IMR-90 (cell line): ENCODE measurements at regions not wholly inside any gene's neighbourhood (a gene's known extent, or its start where the extent isn't known, plus 50 kb on each side); places are given as distances from the start of the nearest gene placed in this dataset.
A peak's percentile ranks its signal among the peaks of the same experiment; 100 is the strongest.

Source experiments
- ATAC-seq: fragments of 200-7000 bp; cut with Tn5 transposase; 2 replicates; pipeline ENCODE4 v1.9.1; 2020; ENCODE audit warnings: low read depth, mild to moderate bottlenecking, moderate library complexity
- BruUV-seq: library from RNA; stranded (reverse); fragments of 400-500 nt; replicated peaks from 2 replicates; lab custom pipeline; 2021; lab: Mats Ljungman, UMichigan
- CTCF ChIA-PET: fragments of 300-600 bp; formaldehyde crosslinking; extraction: SDS; loops from one replicate; lab custom pipeline; 2021; ENCODE audit warnings: antibody characterized with exemption; lab: Yijun Ruan, JAX
- POLR2A ChIA-PET: fragments of 300-600 bp; sonication (Branson Sonifier 250); formaldehyde crosslinking; loops from one replicate; lab custom pipeline; 2022; ENCODE audit warnings: antibody characterized with exemption; ENCODE audit not compliant: unreplicated experiment; lab: Charles Lee
- DNase-seq: peaks from one replicate; pipeline ENCODE4 v3.0.0; 2013
- H2AFZ ChIP-seq: replicated peaks from 2 replicates; pipeline ENCODE3; 2013; ENCODE audit warnings: low read length, mild to moderate bottlenecking; ENCODE audit not compliant: poor library complexity
- H2AK5ac ChIP-seq: 2 replicates; pipeline ENCODE4 v1.6.1; 2013; ENCODE audit warnings: low read depth, low read length, inconsistent platforms
- H2AK9ac ChIP-seq: replicated peaks from 2 replicates; pipeline ENCODE3; 2013; ENCODE audit warnings: mild to moderate bottlenecking, low read depth, low read length, moderate library complexity; ENCODE audit not compliant: poor library complexity
- H2BK120ac ChIP-seq: 2 replicates; pipeline ENCODE4 v1.6.1; 2013; ENCODE audit warnings: low read depth, low read length, inconsistent platforms
- H2BK15ac ChIP-seq: 3 replicates; pipeline ENCODE4 v1.6.1; 2013; ENCODE audit warnings: low read depth, low read length, inconsistent platforms
- H2BK20ac ChIP-seq: 2 replicates; pipeline ENCODE4 v1.6.1; 2013; ENCODE audit warnings: low read depth, mild to moderate bottlenecking, inconsistent platforms, low read length, moderate library complexity
- H2BK5ac ChIP-seq: 2 replicates; pipeline ENCODE4 v1.6.1; 2013; ENCODE audit warnings: mild to moderate bottlenecking, low read depth, low read length, inconsistent platforms; ENCODE audit not compliant: poor library complexity, severe bottlenecking
- H3K14ac ChIP-seq: replicated peaks from 2 replicates; pipeline ENCODE4 v1.6.1; 2013; ENCODE audit warnings: low read depth, low read length, inconsistent platforms
- H3K18ac ChIP-seq: 2 replicates; pipeline ENCODE4 v1.6.1; 2013; ENCODE audit warnings: low read depth, low read length, control low read depth
- H3K23ac ChIP-seq: 2 replicates; pipeline ENCODE4 v1.6.1; 2013; ENCODE audit warnings: low read depth, low read length, inconsistent platforms
- H3K27ac ChIP-seq: 2 replicates; pipeline ENCODE4 v1.5.1; 2013; ENCODE audit warnings: mild to moderate bottlenecking, control low read depth, low read length; ENCODE audit not compliant: insufficient read depth
- H3K27me3 ChIP-seq: 2 replicates; pipeline ENCODE4 v1.6.1; 2013; ENCODE audit warnings: low read length; ENCODE audit not compliant: control insufficient read depth, insufficient read depth
- H3K36me3 ChIP-seq: 2 replicates; pipeline ENCODE4 v1.6.1; 2013; ENCODE audit warnings: low read length, mixed read lengths; ENCODE audit not compliant: control insufficient read depth, insufficient read depth
- H3K4ac ChIP-seq: 2 replicates; pipeline ENCODE4 v1.6.1; 2013; ENCODE audit warnings: low read depth, low read length, inconsistent platforms
- H3K4me1 ChIP-seq: 2 replicates; pipeline ENCODE4 v1.6.1; 2013; ENCODE audit warnings: low read length, mixed read lengths; ENCODE audit not compliant: control insufficient read depth, insufficient read depth
- H3K4me2 ChIP-seq: 2 replicates; pipeline ENCODE4 v1.6.1; 2013; ENCODE audit warnings: low read depth, mild to moderate bottlenecking, control low read depth, low read length, moderate library complexity
- H3K4me3 ChIP-seq: 2 replicates; pipeline ENCODE4 v1.5.1; 2013; ENCODE audit warnings: low read depth, mild to moderate bottlenecking, control low read depth, low read length, moderate library complexity; ENCODE audit not compliant: insufficient read depth
- H3K56ac ChIP-seq: 2 replicates; pipeline ENCODE4 v1.6.1; 2013; ENCODE audit warnings: low read length, inconsistent platforms; ENCODE audit not compliant: insufficient read depth; ENCODE audit errors: extremely low read depth
- H3K79me1 ChIP-seq, 2 experiments: 2 replicates each; pipeline ENCODE4 v1.6.1; 2013; ENCODE audit warnings: low read length in 2 of 2, inconsistent platforms in 1 of 2, low read depth in 1 of 2
- H3K9ac ChIP-seq: 2 replicates; pipeline ENCODE4 v1.6.1; 2013; ENCODE audit warnings: low read depth, low read length, control low read depth
- H3K9me1 ChIP-seq: 2 replicates; pipeline ENCODE4 v1.6.1; 2013; ENCODE audit warnings: low read length, inconsistent platforms; ENCODE audit not compliant: insufficient read depth
- H3K9me3 ChIP-seq: 2 replicates; pipeline ENCODE4 v1.6.1; 2013; ENCODE audit warnings: low read length; ENCODE audit not compliant: control insufficient read depth, insufficient read depth
- H4K20me1 ChIP-seq: 2 replicates; pipeline ENCODE4 v1.6.1; 2013; ENCODE audit warnings: low read length, inconsistent platforms; ENCODE audit not compliant: insufficient read depth
- H4K5ac ChIP-seq: 2 replicates; pipeline ENCODE4 v1.6.1; 2013; ENCODE audit warnings: mild to moderate bottlenecking, low read depth, low read length, control low read depth
- H4K8ac ChIP-seq, 2 experiments: 2 replicates each; pipeline ENCODE4 v1.6.1; 2013; ENCODE audit warnings: low read depth in 2 of 2, low read length in 2 of 2, control low read depth in 1 of 2, inconsistent platforms in 1 of 2
- H4K91ac ChIP-seq: 2 replicates; pipeline ENCODE4 v1.6.1; 2013; ENCODE audit warnings: low read depth, low read length, inconsistent platforms; ENCODE audit not compliant: insufficient read depth
- BHLHE40 ChIP-seq: fragments of 150-350 bp; IDR thresholded peaks from 2 replicates; pipeline ENCODE4 v1.6.1; 2016; ENCODE audit warnings: mild to moderate bottlenecking, low read depth, low read length
- CEBPB ChIP-seq: IDR thresholded peaks from 2 replicates; pipeline ENCODE4 v1.6.1; 2012; ENCODE audit warnings: low read depth, low read length, improper control_type of control experiment
- CHD1 ChIP-seq: IDR thresholded peaks from 2 replicates; pipeline ENCODE4 v1.6.1; 2012; ENCODE audit warnings: low read depth, low read length, improper control_type of control experiment
- ELK1 ChIP-seq: fragments of 150-350 bp; IDR thresholded peaks from 2 replicates; pipeline ENCODE4 v1.6.1; 2016; ENCODE audit warnings: low read depth, mild to moderate bottlenecking, low read length, moderate library complexity, borderline replicate concordance
- FOS ChIP-seq: fragments of 150-350 bp; IDR thresholded peaks from 2 replicates; pipeline ENCODE4 v1.6.1; 2016; ENCODE audit warnings: low read depth, low read length
- MAFK ChIP-seq: IDR thresholded peaks from 2 replicates; pipeline ENCODE4 v1.6.1; 2012; ENCODE audit warnings: low read depth, low read length, improper control_type of control experiment
- MAZ ChIP-seq: IDR thresholded peaks from 2 replicates; pipeline ENCODE4 v1.6.1; 2012; ENCODE audit warnings: low read depth, mild to moderate bottlenecking, low read length, improper control_type of control experiment, moderate library complexity, borderline replicate concordance
- NFE2L2 ChIP-seq: fragments of 150-350 bp; IDR thresholded peaks from 2 replicates; pipeline ENCODE4 v1.6.1; 2016; ENCODE audit warnings: low read depth, mild to moderate bottlenecking, low read length
- POLR2A ChIP-seq: IDR thresholded peaks from 2 replicates; pipeline ENCODE4 v1.6.1; 2012; ENCODE audit warnings: mild to moderate bottlenecking, low read depth, low read length
- RCOR1 ChIP-seq: IDR thresholded peaks from 2 replicates; pipeline ENCODE4 v1.6.1; 2012; ENCODE audit warnings: mild to moderate bottlenecking, low read length, improper control_type of control experiment; ENCODE audit not compliant: insufficient replicate concordance
- RFX5 ChIP-seq: IDR thresholded peaks from 2 replicates; pipeline ENCODE4 v1.8.0; 2012; ENCODE audit warnings: low read depth, mild to moderate bottlenecking, low read length, moderate library complexity
- SMC3 ChIP-seq: fragments of 150-350 bp; IDR thresholded peaks from 2 replicates; pipeline ENCODE4 v1.6.1; 2016; ENCODE audit warnings: low read depth, mild to moderate bottlenecking, antibody characterized with exemption, low read length, moderate library complexity
- WGBS, 2 experiments: methylation state at CpG; one replicate each; pipeline versions ENCODE4 v1.1.5 to v1.1.7; 2013; ENCODE audit warnings: missing lambda C conversion rate in 2 of 2; ENCODE audit not compliant: insufficient read length in 1 of 2; ENCODE audit errors: extremely low coverage in 2 of 2; 5-methylcytosine and 5-hydroxymethylcytosine counted together
- dilution Hi-C: fragments of 300-500 bp; cut with HindIII; formaldehyde crosslinking; loops from one replicate; pipeline ENCODE4 v1.14.3; 2018; ENCODE audit warnings: low sequenced_read_pairs; ENCODE audit not compliant: unreplicated experiment
- in situ Hi-C: fragments of 300-500 bp; cut with MboI; formaldehyde crosslinking; loops from 3 replicates; pipeline ENCODE4 v1.14.3; 2019; ENCODE audit warnings: low sequenced_read_pairs, inconsistent platforms, mixed read lengths
- intact Hi-C: fragments of 100-400 bp; cut with micrococcal nuclease; formaldehyde crosslinking; loops from 2 replicates; pipeline ENCODE4 v1.10.0; 2022

- in situ Hi-C loops (no loop called here), dilution Hi-C loops (no loop called here), intact Hi-C loops (loop anchor here (1.0 to 10.0 kb wide), 5 partner anchors 18 to 674 kb away; partner anchors contain the start of gene LYPLAL1)
- H3K79me1 ChIP-seq, result no peaks in the 10 kb centered on the region
- H4K91ac ChIP-seq, result peak overlapping the region; percentile 85
- H3K4me2 ChIP-seq, result peak overlapping the region; percentile 92
- peak overlapping the region; percentile 51 for H3K9ac ChIP-seq
- peak overlapping the region; percentile 98 for H2BK5ac ChIP-seq
- peak overlapping the region; percentile 72 for H2AK5ac ChIP-seq
- peak overlapping the region; percentile 52; the same call in 1 of the 2 replicates for H3K4me3 ChIP-seq
- WGBS, 2 experiments, result no CpG with 5 or more reads among the region's 8 CpGs
- H3K36me3 ChIP-seq, result no peaks in the 10 kb centered on the region
- H2BK15ac ChIP-seq, result peak overlapping the region; percentile 73; the same call in 2 of the 3 replicates
- no peak for TF ChIP-seq RCOR1
- no peak; the same call in 1 of the 2 replicates for TF ChIP-seq CEBPB
- TF ChIP-seq ELK1, result no peak
- no peak for TF ChIP-seq CHD1
- TF ChIP-seq MAZ, result no peak
- no peak for TF ChIP-seq RFX5
- no peak for TF ChIP-seq SMC3
- TF ChIP-seq NFE2L2, result 0 out of 2 replicates have a peak, but pooled peaks have one; percentile 48
- TF ChIP-seq POLR2A, result peak; percentile 64; the same call in 1 of the 2 replicates
- peak; percentile 6; the same call in 1 of the 2 replicates for TF ChIP-seq BHLHE40
- 0 out of 2 replicates have a peak, but pooled peaks have one; percentile 29 for TF ChIP-seq FOS
- peak; percentile 1; the same call in 1 of the 2 replicates for TF ChIP-seq MAFK
- BruUV-seq, result no TSS peak
- peak overlapping the region; percentile 91 for H2BK20ac ChIP-seq
- H3K27ac ChIP-seq, result peak overlapping the region; percentile 95
- H4K8ac ChIP-seq, result peak overlapping the region; percentile 30 to 79
- peaks cover 5% of the 10 kb centered on the region; the same call in 1 of the 2 replicates for H4K20me1 ChIP-seq
- DNase-seq (peak; percentile 75), ATAC-seq (peak; percentile 41)
- peak overlapping the region; percentile 85 for H3K23ac ChIP-seq
- H3K27me3 ChIP-seq, result no peaks in the 10 kb centered on the region
- H3K56ac ChIP-seq, result peak overlapping the region; percentile 85
- H3K9me3 ChIP-seq, result no peaks in the 10 kb centered on the region
- POLR2A ChIA-PET, result interaction anchor here (1.2 kb wide), 1 partner anchor 153 kb away, joined by 5 read pairs; the partner anchor contains the start of gene TGFB2
- CTCF ChIA-PET, result interaction anchor here (0.8 to 1.2 kb wide), 2 partner anchors 18 to 32 kb away, joined by 3 read pairs; no protein-coding TSS in a partner anchor
- peak overlapping the region; percentile 53 for H3K14ac ChIP-seq
- H2AK9ac ChIP-seq, result no peak overlapping the region
- H2AFZ ChIP-seq, result peak overlapping the region; percentile 65
- H3K4ac ChIP-seq, result peak overlapping the region; percentile 90
- peak overlapping the region; percentile 91 for H2BK120ac ChIP-seq
- H4K5ac ChIP-seq, result peak overlapping the region; percentile 72; the same call in 1 of the 2 replicates
- peaks cover 6% of the 10 kb centered on the region for H3K4me1 ChIP-seq
- H3K9me1 ChIP-seq, result peaks cover 6% of the 10 kb centered on the region
- peak overlapping the region; percentile 85 for H3K18ac ChIP-seq
These were observed 153.2 kb downstream of the TGFB2 start for GRCh38 chr1:218498056-218498938.
